ENCODE measurements at regions not wholly inside any gene's neighbourhood (a gene's known extent, or its start where the extent isn't known, plus 50 kb on each side); places are given as distances from the start of the nearest gene placed in this dataset.

DNA sequence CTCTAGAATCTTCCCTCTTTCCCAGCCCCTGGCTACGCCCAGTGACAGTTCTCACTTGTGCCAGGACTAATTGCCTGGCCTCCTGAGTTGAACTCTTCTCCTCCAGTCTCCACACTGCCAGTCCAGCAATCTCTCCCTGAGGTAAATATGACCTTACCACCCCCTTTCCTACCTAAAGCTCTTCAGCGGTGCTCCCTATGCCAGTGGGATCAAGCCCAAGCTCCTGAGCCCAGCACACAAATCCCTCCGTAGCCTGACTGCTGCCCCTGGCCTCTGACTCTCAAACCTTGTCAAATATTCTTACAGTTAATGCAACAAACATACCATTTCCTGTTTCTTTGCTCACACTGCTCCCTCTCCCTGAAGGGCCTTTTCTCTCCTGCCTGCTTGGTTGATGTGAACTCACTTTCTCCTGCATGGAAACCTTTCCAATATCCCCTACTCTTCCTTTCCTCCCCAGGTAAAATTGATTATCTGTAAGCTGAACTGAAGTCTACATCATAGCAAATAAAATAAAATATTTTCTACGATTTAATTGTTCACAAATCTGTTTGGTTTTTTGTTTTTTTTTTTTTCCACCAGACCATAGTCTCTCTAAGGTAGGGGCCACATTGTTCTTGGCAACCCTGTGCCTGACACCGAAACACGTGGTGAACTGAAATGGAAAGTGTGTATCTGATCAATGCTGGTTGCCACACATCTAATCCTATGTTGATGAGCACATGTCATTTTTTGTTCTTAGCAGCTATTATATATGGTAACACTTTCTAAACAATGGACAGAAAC lies 147.5 kb downstream of the SLC38A6 start:
- Histone ChIP-seq H3K4me3 (no peak overlapping the region), H3K9me3 (no peaks in the 10 kb centered on the region), H3K36me3 (no peaks in the 10 kb centered on the region), H3K27me3 (no peaks in the 10 kb centered on the region), H3K4me1 (peaks cover 0 to 12% (median 3%) of the 10 kb centered on the region in 4 donors), H3K27ac (no peak overlapping the region)
- no peak for DNase-seq
- WGBS, 2 donors: 67 to 80% methylated on average over 6 of the region's 6 CpGs
- TF ChIP-seq EP300 (IDR thresholded peaks at IDR 0.05) (no peak), POLR2A (IDR thresholded peaks at IDR 0.05) (no peak), POLR2AphosphoS5 (IDR thresholded peaks at IDR 0.05) (no peak)
- TF ChIP-seq, protein P1, sequence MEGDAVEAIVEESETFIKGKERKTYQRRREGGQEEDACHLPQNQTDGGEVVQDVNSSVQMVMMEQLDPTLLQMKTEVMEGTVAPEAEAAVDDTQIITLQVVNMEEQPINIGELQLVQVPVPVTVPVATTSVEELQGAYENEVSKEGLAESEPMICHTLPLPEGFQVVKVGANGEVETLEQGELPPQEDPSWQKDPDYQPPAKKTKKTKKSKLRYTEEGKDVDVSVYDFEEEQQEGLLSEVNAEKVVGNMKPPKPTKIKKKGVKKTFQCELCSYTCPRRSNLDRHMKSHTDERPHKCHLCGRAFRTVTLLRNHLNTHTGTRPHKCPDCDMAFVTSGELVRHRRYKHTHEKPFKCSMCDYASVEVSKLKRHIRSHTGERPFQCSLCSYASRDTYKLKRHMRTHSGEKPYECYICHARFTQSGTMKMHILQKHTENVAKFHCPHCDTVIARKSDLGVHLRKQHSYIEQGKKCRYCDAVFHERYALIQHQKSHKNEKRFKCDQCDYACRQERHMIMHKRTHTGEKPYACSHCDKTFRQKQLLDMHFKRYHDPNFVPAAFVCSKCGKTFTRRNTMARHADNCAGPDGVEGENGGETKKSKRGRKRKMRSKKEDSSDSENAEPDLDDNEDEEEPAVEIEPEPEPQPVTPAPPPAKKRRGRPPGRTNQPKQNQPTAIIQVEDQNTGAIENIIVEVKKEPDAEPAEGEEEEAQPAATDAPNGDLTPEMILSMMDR (IDR thresholded peaks at IDR 0.05): no peak
- intact Hi-C loops (cut with DNase I): no loop called here

GRCh38 chr14:61126603-61127498 lies 145.8 kb downstream of the SLC38A6 start:
- peak overlapping the region in 1 of 4 donors; percentile 29 for H3K27ac ChIP-seq
- H3K4me3 ChIP-seq: no peak overlapping the region
- intact Hi-C loops (cut with DNase I): no loop called here
- TF ChIP-seq EP300 (IDR thresholded peaks at IDR 0.05) (no peak), POLR2AphosphoS5 (IDR thresholded peaks at IDR 0.05) (no peak), POLR2A (IDR thresholded peaks at IDR 0.05) (no peak)
- TF ChIP-seq, protein P1 (IDR thresholded peaks at IDR 0.05): no peak
- 82 to 87% methylated on average over 4 of the region's 4 CpGs for WGBS, 2 donors
- no peak for DNase-seq
- H3K36me3 ChIP-seq: no peaks in the 10 kb centered on the region
- H3K4me1 ChIP-seq: peaks cover 0 to 12% (median 3%) of the 10 kb centered on the region in 4 donors
- H3K9me3 ChIP-seq: no peaks in the 10 kb centered on the region
- no peaks in the 10 kb centered on the region for H3K27me3 ChIP-seq

GRCh38 chr14:61125867-61126572 lies 145.0 kb downstream of the SLC38A6 start:
- no peak for DNase-seq
- Histone ChIP-seq H3K27me3 (no peaks in the 10 kb centered on the region), H3K4me3 (no peak overlapping the region), H3K9me3 (no peaks in the 10 kb centered on the region), H3K27ac (peak overlapping the region in 2 of 4 donors; percentile 14 to 29), H3K4me1 (peaks cover 0 to 12% (median 3%) of the 10 kb centered on the region in 4 donors), H3K36me3 (no peaks in the 10 kb centered on the region)
- TF ChIP-seq POLR2AphosphoS5 (IDR thresholded peaks at IDR 0.05) (no peak), POLR2A (IDR thresholded peaks at IDR 0.05) (no peak), EP300 (IDR thresholded peaks at IDR 0.05) (no peak)
- TF ChIP-seq, protein P1 (IDR thresholded peaks at IDR 0.05): no peak
- 30 to 35% methylated on average over 10 of the region's 10 CpGs for WGBS, 2 donors
- intact Hi-C loops (cut with DNase I): no loop called here

DNA sequence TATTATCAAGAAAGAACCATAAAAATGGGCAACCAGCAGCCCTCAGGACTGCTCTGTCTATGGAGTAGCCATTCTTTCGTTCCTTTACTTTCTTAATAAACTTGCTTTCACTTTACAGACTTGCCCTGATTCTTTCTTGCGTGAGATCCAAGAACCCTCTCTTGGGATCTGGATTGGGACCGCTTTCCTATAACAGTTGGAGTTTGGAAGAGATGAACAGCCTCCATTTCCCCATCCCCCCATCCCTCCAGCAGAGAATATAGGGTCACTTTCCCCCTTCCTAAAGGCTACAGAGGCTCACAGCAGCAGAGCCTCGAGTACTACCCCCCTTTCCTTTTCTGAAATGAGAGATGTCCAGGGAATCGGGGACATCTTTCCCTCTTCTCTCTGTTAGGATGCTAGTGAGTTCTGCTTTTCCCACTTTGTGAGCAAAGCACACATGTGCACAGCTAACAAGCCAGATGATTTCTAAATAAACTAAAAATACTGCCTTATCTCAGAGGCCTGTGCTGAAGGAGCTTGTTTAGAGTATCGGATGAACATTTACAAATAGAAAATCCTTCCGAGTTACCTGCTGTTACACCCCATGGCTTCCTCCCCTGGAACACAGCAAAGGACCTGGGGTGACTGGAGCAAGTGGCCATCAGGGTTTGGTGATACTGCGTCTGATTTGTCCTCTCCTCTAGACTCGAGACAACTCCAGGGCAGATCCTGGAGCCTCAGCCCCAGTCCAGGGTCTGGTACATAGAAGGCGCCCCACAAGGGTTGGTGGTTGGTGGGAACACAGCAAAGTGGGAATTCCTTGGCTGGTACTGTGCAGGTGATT lies 144.2 kb downstream of the SLC38A6 start:
- Histone ChIP-seq H3K27ac (peak overlapping the region in 3 of 4 donors; percentile 9 to 29 (median 14)), H3K4me3 (no peak overlapping the region), H3K4me1 (peaks cover 0 to 12% (median 3%) of the 10 kb centered on the region in 4 donors), H3K27me3 (no peaks in the 10 kb centered on the region), H3K9me3 (no peaks in the 10 kb centered on the region), H3K36me3 (no peaks in the 10 kb centered on the region)
- 81 to 84% methylated on average over 10 of the region's 10 CpGs for WGBS, 2 donors
- TF ChIP-seq EP300 (IDR thresholded peaks at IDR 0.05) (no peak), POLR2AphosphoS5 (IDR thresholded peaks at IDR 0.05) (no peak), POLR2A (IDR thresholded peaks at IDR 0.05) (no peak)
- TF ChIP-seq, protein P1 (IDR thresholded peaks at IDR 0.05): no peak
- intact Hi-C loops (cut with DNase I): no loop called here
- no peak for DNase-seq

All from sigmoid colon (tissue), 6 donors.